ENCODE measurements at regions not wholly inside any gene's neighbourhood (a gene's known extent, or its start where the extent isn't known, plus 50 kb on each side); places are given as distances from the start of the nearest gene placed in this dataset.
"Not testable (repeated sequence)": the region's sequence is repeated elsewhere in the genome, so short reads cannot be mapped to it uniquely, and the experiment has no call there.

DNA sequence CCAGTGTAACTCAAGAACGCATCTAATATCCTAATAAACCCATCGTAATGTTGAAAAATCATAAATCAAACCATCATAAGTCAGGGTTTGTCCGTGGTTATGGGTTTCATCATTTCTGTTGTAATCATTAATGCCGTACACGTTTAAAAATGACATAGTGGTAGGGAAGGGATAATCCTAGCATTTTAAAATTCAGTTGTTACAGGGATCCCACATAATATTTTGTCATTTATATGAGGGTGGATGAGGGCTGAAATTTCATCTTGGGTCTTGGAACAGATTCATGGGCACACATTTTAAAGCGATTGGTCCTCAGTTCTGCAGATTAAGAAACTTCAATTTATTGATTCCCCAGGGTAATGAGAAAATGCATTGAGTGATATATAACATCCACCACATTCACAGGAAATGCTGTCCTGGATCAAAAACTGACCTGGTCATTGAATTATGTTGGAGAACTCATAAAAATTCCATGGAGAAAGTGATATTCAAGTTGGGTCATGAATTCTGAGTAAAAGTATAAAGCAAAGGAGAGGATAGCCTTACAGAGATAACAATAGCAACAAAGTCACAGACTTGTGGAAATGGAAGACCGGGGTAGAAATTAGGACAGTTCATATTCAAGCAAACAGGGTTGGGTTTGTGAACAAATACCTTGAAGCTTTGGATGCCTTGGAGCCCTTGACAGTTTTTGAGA lies 1527.3 kb upstream of the TPTE start:
- Histone ChIP-seq H3K4me1 (no peaks in the 10 kb centered on the region), H3K27me3 (peaks cover 0 to 5% (median 2%) of the 10 kb centered on the region in 4 donors), H3K36me3 (no peaks in the 10 kb centered on the region), H3K27ac (no peak overlapping the region), H3K4me3 (no peak overlapping the region), H3K9me3 (no peaks in the 10 kb centered on the region)
- TF ChIP-seq, protein P1, sequence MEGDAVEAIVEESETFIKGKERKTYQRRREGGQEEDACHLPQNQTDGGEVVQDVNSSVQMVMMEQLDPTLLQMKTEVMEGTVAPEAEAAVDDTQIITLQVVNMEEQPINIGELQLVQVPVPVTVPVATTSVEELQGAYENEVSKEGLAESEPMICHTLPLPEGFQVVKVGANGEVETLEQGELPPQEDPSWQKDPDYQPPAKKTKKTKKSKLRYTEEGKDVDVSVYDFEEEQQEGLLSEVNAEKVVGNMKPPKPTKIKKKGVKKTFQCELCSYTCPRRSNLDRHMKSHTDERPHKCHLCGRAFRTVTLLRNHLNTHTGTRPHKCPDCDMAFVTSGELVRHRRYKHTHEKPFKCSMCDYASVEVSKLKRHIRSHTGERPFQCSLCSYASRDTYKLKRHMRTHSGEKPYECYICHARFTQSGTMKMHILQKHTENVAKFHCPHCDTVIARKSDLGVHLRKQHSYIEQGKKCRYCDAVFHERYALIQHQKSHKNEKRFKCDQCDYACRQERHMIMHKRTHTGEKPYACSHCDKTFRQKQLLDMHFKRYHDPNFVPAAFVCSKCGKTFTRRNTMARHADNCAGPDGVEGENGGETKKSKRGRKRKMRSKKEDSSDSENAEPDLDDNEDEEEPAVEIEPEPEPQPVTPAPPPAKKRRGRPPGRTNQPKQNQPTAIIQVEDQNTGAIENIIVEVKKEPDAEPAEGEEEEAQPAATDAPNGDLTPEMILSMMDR (IDR thresholded peaks at IDR 0.05): no peak
- 35 to 39% methylated on average over 7 of the region's 7 CpGs for WGBS, 2 donors
- ATAC-seq (no peak), DNase-seq (no peak), FAIRE-seq (no peak)
- intact Hi-C loops (cut with DNase I): no loop called here

DNA sequence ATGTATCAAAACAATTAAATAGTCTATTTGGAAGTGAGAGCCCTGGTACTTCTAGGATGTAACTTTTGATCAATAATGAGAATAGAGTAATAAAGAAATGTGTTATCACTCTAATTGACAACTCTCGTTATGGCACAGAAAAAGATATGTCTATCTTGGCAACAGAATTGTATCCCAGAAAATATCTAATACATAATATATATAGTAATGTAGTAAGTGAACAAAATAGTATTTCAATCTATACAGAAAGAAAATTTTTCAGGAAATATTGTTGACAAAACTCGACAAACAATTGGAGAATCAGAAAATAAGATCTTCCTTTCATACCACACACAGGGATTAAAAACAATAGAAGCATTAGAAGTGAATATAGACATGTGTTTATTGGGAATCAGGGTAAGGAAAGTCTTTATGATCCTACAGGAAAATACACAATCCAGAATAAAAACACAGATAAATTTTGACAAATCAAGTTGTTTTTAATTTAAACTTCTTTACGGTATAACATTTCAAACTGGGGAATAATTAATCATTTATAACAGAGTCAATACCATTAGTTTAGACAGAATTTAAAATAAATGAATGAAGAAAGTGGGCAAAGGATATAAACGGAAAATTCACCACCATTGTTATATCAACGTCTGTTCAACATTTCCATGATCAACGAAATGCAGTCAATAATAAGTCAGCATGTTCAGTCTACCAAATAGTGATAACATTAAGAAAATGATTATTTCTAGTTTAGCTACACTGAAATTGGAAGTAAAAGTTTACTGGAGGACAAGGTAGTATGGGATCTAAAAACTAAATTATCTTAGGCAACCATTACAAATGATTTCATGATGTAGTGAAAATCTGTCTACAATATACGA lies 1526.5 kb upstream of the TPTE start:
- intact Hi-C loops (cut with DNase I): no loop called here
- no peak overlapping the region for H3K27ac ChIP-seq
- no peak overlapping the region for H3K4me3 ChIP-seq
- TF ChIP-seq, protein P1 (IDR thresholded peaks at IDR 0.05): no peak
- no peak for DNase-seq
- H3K9me3 ChIP-seq: no peaks in the 10 kb centered on the region
- peaks cover 0 to 5% (median 3%) of the 10 kb centered on the region in 4 donors for H3K27me3 ChIP-seq
- ATAC-seq: no peak
- H3K4me1 ChIP-seq: no peaks in the 10 kb centered on the region
- 20 to 28% methylated on average over 7 of the region's 7 CpGs for WGBS, 2 donors
- H3K36me3 ChIP-seq: no peaks in the 10 kb centered on the region
- peak; percentile 93 for FAIRE-seq

DNA sequence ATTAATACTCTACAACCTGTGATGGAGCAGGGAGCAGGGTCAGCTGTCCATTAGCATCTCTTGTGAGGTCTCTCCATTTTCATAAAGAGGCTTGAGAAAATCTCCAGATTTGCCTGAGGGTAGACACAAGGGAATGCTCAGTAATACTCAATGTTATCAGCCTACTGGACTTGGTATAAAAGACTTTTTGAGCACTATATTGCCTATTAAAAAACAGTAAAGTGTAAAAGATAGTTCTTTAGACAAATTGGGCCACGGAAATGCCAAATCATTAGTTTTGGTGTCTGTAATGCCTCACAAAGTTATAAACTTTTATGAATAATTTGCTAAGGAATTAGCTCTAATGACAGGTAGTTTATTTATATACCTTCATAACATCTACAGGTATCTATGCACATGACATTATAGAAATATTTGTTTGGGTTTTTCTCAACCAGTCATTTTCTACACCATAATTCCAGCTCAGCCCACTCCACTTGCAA lies 1524.9 kb upstream of the TPTE start:
- H3K36me3 ChIP-seq; intact Hi-C loops (cut with DNase I); DNase-seq; ATAC-seq; H3K27ac ChIP-seq; H3K9me3 ChIP-seq; H3K4me1 ChIP-seq; H3K27me3 ChIP-seq; FAIRE-seq; H3K4me3 ChIP-seq: not testable (repeated sequence)
- 10 to 21% methylated on average over 1 of the region's 1 CpG for WGBS, 2 donors

DNA sequence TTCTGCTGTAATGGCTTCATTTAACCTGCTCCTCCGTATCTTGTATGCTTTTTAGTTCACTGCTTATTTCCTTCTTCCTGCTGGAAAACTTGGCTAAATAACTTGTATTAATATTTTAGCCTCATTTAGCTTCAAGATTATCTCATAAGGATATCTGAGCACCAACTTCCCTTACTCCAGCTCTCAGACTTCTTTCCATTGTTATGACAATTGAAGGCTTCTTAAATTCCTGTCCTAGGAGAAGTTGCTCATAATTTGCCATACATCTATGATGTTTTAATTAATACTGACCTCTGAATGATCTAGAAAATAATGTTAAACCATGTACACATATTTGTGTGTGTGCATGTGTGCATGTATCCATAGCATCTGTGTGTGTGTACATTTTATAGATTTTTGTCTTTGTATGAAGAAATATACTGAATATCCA lies 1524.4 kb upstream of the TPTE start:
- TF ChIP-seq, protein P1 (IDR thresholded peaks at IDR 0.05): no peak
- H3K4me1 ChIP-seq: no peaks in the 10 kb centered on the region
- H3K27me3 ChIP-seq: peaks cover 0 to 5% (median 3%) of the 10 kb centered on the region in 4 donors
- H3K9me3 ChIP-seq: no peaks in the 10 kb centered on the region
- FAIRE-seq (no peak), ATAC-seq (no peak), DNase-seq (no peak)
- no peaks in the 10 kb centered on the region for H3K36me3 ChIP-seq
- 29 to 33% methylated on average over 1 of the region's 1 CpG for WGBS, 2 donors
- no peak overlapping the region for H3K4me3 ChIP-seq
- intact Hi-C loops (cut with DNase I): no loop called here
- H3K27ac ChIP-seq: no peak overlapping the region

DNA sequence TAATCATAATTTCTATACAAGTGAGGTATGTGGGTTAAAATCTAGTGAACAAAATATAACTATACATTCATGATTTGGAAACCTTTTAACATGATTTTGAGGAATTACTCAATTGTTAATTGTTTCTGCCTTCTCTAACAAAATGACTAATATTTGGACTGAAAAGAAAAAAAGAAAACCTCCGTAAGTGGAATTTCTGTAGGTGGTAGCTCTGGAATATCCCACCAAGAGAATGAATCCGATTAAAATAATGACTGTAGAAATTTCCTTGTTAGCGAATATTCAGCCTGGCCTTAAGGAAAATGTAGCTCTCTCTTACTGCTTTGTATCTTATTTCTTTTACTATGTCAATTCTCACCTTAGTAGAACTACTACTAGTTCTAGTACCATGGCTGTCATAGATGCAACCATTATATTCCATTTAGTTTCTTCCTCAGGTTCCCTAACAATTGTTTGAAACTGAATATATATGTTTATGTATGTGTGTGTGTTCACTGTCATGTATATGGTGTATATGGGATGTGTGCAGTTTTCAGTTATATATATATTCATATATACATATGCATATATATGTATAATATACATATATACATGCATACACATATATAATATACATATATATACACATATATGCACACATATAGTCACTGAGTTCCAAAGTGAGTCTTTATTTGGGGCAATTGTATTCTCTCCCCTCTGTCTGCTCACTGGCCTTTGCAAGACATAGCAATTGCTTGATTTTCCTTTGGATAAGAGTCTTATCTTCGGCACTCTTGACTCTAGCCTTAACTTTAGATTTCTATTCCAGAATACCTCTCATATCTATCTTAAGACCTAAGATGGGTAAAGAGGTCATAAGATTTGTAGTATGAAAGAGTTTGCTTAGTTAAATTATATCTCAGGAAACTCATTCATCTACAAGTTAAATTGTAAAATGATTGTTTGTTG lies 1523.7 kb upstream of the TPTE start:
- H3K4me3 ChIP-seq; H3K9me3 ChIP-seq; ATAC-seq; H3K4me1 ChIP-seq; H3K27me3 ChIP-seq; DNase-seq; H3K27ac ChIP-seq; H3K36me3 ChIP-seq; intact Hi-C loops (cut with DNase I); FAIRE-seq: not testable (repeated sequence)
- 23 to 26% methylated on average over 4 of the region's 4 CpGs for WGBS, 2 donors

DNA sequence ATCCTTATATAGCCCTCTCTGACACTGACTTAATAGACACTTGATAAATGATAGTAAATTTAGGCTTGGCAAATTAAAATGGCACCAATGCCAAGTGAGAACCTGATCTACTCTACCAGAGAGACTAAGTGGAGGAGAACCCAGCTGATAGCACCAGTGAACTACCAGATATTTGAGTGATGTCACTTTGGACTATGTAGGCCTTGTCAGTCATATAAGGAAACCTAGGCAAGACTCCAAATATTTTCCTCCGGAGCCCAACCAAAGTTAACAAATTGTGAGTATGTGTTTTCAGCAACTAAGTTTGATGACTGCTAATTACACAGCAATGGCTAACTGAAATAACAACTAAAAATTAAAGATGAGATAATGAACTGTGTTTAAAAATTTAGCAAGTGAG lies 1522.9 kb upstream of the TPTE start:
- not testable (repeated sequence) for H3K9me3 ChIP-seq, DNase-seq
- WGBS, 2 donors: 32 to 56% methylated on average over 1 of the region's 1 CpG

More for the DNA sequence above, 1522.9 kb upstream of the TPTE start:
- H3K4me1 ChIP-seq; ATAC-seq; H3K27ac ChIP-seq; H3K27me3 ChIP-seq; H3K36me3 ChIP-seq; H3K4me3 ChIP-seq; intact Hi-C loops (cut with DNase I): not testable (repeated sequence)
- peak; percentile 37 for FAIRE-seq
